Ecto neural progenitor cell (in vitro differentiated cells): ENCODE measurements at regions not wholly inside any gene's neighbourhood (a gene's known extent, or its start where the extent isn't known, plus 50 kb on each side); places are given as distances from the start of the nearest gene placed in this dataset.

Experiments used
- DNase-seq: peaks from one replicate; pipeline ENCODE4 v3.0.0-alpha.2; 2018; ENCODE audit warnings: low spot score

GRCh38 chr6:144729502-144729901 lies 444.4 kb downstream of the UTRN start:
- no peak for DNase-seq

- no peak for DNase-seq
These were observed 445.0 kb downstream of the UTRN start for GRCh38 chr6:144730088-144730645.

GRCh38 chr6:144731229-144731628 lies 446.1 kb downstream of the UTRN start:
- DNase-seq: no peak

GRCh38 chr6:144736763-144737162 lies 451.6 kb downstream of the UTRN start:
- DNase-seq: no peak

- no peak for DNase-seq
These were observed 452.9 kb downstream of the UTRN start for GRCh38 chr6:144737998-144738397.

- no peak for DNase-seq
These were observed 454.7 kb downstream of the UTRN start for GRCh38 chr6:144739873-144740272.

GRCh38 chr6:144741659-144742058 lies 456.5 kb downstream of the UTRN start:
- no peak for DNase-seq

GRCh38 chr6:144742779-144743178 lies 457.6 kb downstream of the UTRN start:
- DNase-seq: no peak

GRCh38 chr6:144744720-144745119 lies 459.6 kb downstream of the UTRN start:
- no peak for DNase-seq

- DNase-seq: no peak
These were observed 460.3 kb downstream of the UTRN start for GRCh38 chr6:144745439-144745838.

GRCh38 chr6:144746902-144747469 lies 461.9 kb downstream of the UTRN start:
- DNase-seq: no peak

GRCh38 chr6:144749263-144749662 lies 464.1 kb downstream of the UTRN start:
- DNase-seq: no peak

- no peak for DNase-seq
These were observed 468.0 kb downstream of the UTRN start for GRCh38 chr6:144753023-144753705.

GRCh38 chr6:144756469-144756868 lies 471.3 kb downstream of the UTRN start:
- DNase-seq: no peak

GRCh38 chr6:144757299-144757698 lies 472.2 kb downstream of the UTRN start:
- DNase-seq: no peak

GRCh38 chr6:144757730-144758129 lies 472.6 kb downstream of the UTRN start:
- no peak for DNase-seq

- DNase-seq: no peak
These were observed 473.5 kb downstream of the UTRN start for GRCh38 chr6:144758602-144759001.

- no peak for DNase-seq
These were observed 477.3 kb downstream of the UTRN start for GRCh38 chr6:144762469-144762868.

GRCh38 chr6:144767051-144767450 lies 481.9 kb downstream of the UTRN start:
- no peak for DNase-seq

GRCh38 chr6:144768551-144769075 lies 483.5 kb downstream of the UTRN start:
- no peak for DNase-seq

- no peak for DNase-seq
These were observed 484.0 kb downstream of the UTRN start for GRCh38 chr6:144769142-144769541.

- DNase-seq: no peak
These were observed 491.1 kb downstream of the UTRN start for GRCh38 chr6:144776031-144776819.

GRCh38 chr6:144777249-144777648 lies 492.1 kb downstream of the UTRN start:
- no peak for DNase-seq
